GM23338 (cell line): ENCODE measurements at regions not wholly inside any gene's neighbourhood (a gene's known extent, or its start where the extent isn't known, plus 50 kb on each side); places are given as distances from the start of the nearest gene placed in this dataset.

Experiments
- ATAC-seq: fragments of 200-7000 bp; cut with Tn5 transposase; 3 replicates; pipeline ENCODE4 v1.9.1; 2020
- DNase-seq: peaks from one replicate; pipeline ENCODE4 v3.0.0-alpha.2; 2015; ENCODE audit warnings: low spot score
- H2AFZ ChIP-seq: fragments of 200-600 bp; sonication (generic); 2 replicates; pipeline ENCODE4 v1.8.0; 2016; ENCODE audit warnings: antibody characterized with exemption, mild to moderate bottlenecking, moderate library complexity
- H3F3A ChIP-seq: fragments of 200-600 bp; sonication (generic); replicated peaks from 2 replicates; pipeline ENCODE4 v1.8.0; 2017; ENCODE audit warnings: antibody characterized with exemption, mixed run types, low read depth
- H3K27ac ChIP-seq: fragments of 200-600 bp; sonication (generic); 2 replicates; pipeline ENCODE4 v1.6.1; 2016; ENCODE audit warnings: low read depth
- H3K27me3 ChIP-seq: fragments of 200-600 bp; sonication (generic); 2 replicates; pipeline ENCODE4 v1.8.0; 2016; ENCODE audit warnings: mild to moderate bottlenecking, mixed run types, moderate library complexity; ENCODE audit not compliant: insufficient read depth
- H3K36me3 ChIP-seq: fragments of 200-600 bp; sonication (generic); 2 replicates; pipeline ENCODE4 v1.8.0; 2016; ENCODE audit warnings: mild to moderate bottlenecking; ENCODE audit not compliant: insufficient read depth
- H3K4me1 ChIP-seq: fragments of 200-600 bp; sonication (generic); 2 replicates; pipeline ENCODE4 v1.8.0; 2016; ENCODE audit warnings: mild to moderate bottlenecking, moderate library complexity; ENCODE audit not compliant: insufficient read depth
- H3K4me2 ChIP-seq: fragments of 200-600 bp; sonication (generic); 2 replicates; pipeline ENCODE4 v1.7.1; 2017; ENCODE audit warnings: mixed run types
- H3K4me3 ChIP-seq: fragments of 200-600 bp; sonication (generic); 2 replicates; pipeline ENCODE4 v1.6.1; 2016; ENCODE audit warnings: mixed run types
- H3K79me2 ChIP-seq: fragments of 200-600 bp; sonication (generic); replicated peaks from 2 replicates; pipeline ENCODE4 v1.8.0; 2017; ENCODE audit warnings: mild to moderate bottlenecking; ENCODE audit not compliant: insufficient read depth
- H3K9me2 ChIP-seq: fragments of 200-600 bp; sonication (generic); 2 replicates; pipeline ENCODE4 v1.8.0; 2017; ENCODE audit not compliant: insufficient read depth
- H4K20me1 ChIP-seq: fragments of 200-600 bp; sonication (generic); replicated peaks from 2 replicates; pipeline ENCODE4 v1.8.0; 2017; ENCODE audit warnings: mild to moderate bottlenecking; ENCODE audit not compliant: insufficient read depth
- H3K27ac Mint-ChIP-seq: 2 replicates; pipeline ENCODE4 v1.8.0; 2020; ENCODE audit warnings: inconsistent platforms, mild to moderate bottlenecking, moderate library complexity, mixed read lengths
- H3K27me3 Mint-ChIP-seq: 3 replicates; pipeline ENCODE4 v1.8.0; 2022; ENCODE audit warnings: low read depth, mild to moderate bottlenecking, moderate library complexity, mixed read lengths, inconsistent platforms; ENCODE audit not compliant: insufficient read depth, poor library complexity
- H3K36me3 Mint-ChIP-seq: 3 replicates; pipeline ENCODE4 v1.8.0; 2021; ENCODE audit warnings: low read depth, mild to moderate bottlenecking, inconsistent platforms, moderate library complexity, mixed read lengths
- H3K4me1 Mint-ChIP-seq: 3 replicates; pipeline ENCODE4 v1.8.0; 2020; ENCODE audit warnings: mild to moderate bottlenecking, inconsistent platforms, mixed read lengths
- H3K4me3 Mint-ChIP-seq: 3 replicates; pipeline ENCODE4 v1.8.0; 2021; ENCODE audit warnings: moderate library complexity, mild to moderate bottlenecking, inconsistent platforms, mixed read lengths
- H3K9me3 Mint-ChIP-seq: 3 replicates; pipeline ENCODE4 v1.8.0; 2020; ENCODE audit warnings: moderate library complexity, mild to moderate bottlenecking, inconsistent platforms, mixed read lengths
- CREB1 ChIP-seq: fragments of 250-450 bp; sonication (Bioruptor Pico); IDR thresholded peaks from 2 replicates; pipeline ENCODE4 v1.5.0; 2020; ENCODE audit warnings: low read depth, mild to moderate bottlenecking, moderate library complexity
- EZH2 ChIP-seq: fragments of 200-600 bp; sonication (generic); IDR thresholded peaks from one replicate; pipeline ENCODE4 v1.8.0; 2017; ENCODE audit warnings: antibody characterized with exemption, mild to moderate bottlenecking, low read depth; ENCODE audit not compliant: unreplicated experiment
- EZH2phosphoT487 ChIP-seq: fragments of 200-600 bp; sonication (generic); IDR thresholded peaks from one replicate; pipeline ENCODE4 v1.8.1; 2018; ENCODE audit warnings: antibody characterized with exemption; ENCODE audit not compliant: unreplicated experiment
- JUNB ChIP-seq: IDR thresholded peaks from one replicate; pipeline ENCODE4 v1.6.1; 2016; ENCODE audit warnings: antibody characterized with exemption; ENCODE audit not compliant: unreplicated experiment
- NANOG ChIP-seq: IDR thresholded peaks from 2 replicates; pipeline ENCODE4 v1.6.1; 2016; ENCODE audit warnings: antibody characterized with exemption, borderline replicate concordance
- POLR2AphosphoS5 ChIP-seq: IDR thresholded peaks from 2 replicates; pipeline ENCODE4 v1.6.1; 2016; ENCODE audit warnings: antibody characterized with exemption, low read depth
- REST ChIP-seq: IDR thresholded peaks from one replicate; pipeline ENCODE4 v1.6.1; 2018; ENCODE audit warnings: antibody characterized with exemption; ENCODE audit not compliant: unreplicated experiment
- STAT1 ChIP-seq: IDR thresholded peaks from one replicate; pipeline ENCODE4 v1.6.1; 2016; ENCODE audit warnings: antibody characterized with exemption; ENCODE audit not compliant: unreplicated experiment
- ZNF114 ChIP-seq: fragments of 250-450 bp; sonication (Bioruptor Pico); IDR thresholded peaks from 2 replicates; pipeline ENCODE4 v1.5.0; 2020; ENCODE audit warnings: mild to moderate bottlenecking, moderate library complexity
- ZNF331 ChIP-seq: fragments of 250-450 bp; sonication (Bioruptor Pico); IDR thresholded peaks from 2 replicates; pipeline ENCODE4 v1.5.0; 2020; ENCODE audit warnings: low read depth, mild to moderate bottlenecking, moderate library complexity
- TF ChIP-seq, protein P1 (sequence below): IDR thresholded peaks from 2 replicates; pipeline ENCODE4 v1.6.1; 2016; ENCODE audit warnings: antibody characterized with exemption
- TF ChIP-seq, protein P2 (sequence below): fragments of 250-450 bp; sonication (Bioruptor Pico); IDR thresholded peaks from 2 replicates; pipeline ENCODE4 v1.5.0; 2020; ENCODE audit warnings: mild to moderate bottlenecking, moderate library complexity
- TF ChIP-seq, protein P3 (sequence below), 2 experiments: fragments of 200-600 bp in 1 of 2; sonication (generic) in 1 of 2; conservative IDR thresholded peaks; 2 replicates each; pipeline versions ENCODE4 v1.5.1 to v1.6.1; 2016 to 2017; ENCODE audit warnings: antibody characterized with exemption in 2 of 2, low read depth in 2 of 2, mild to moderate bottlenecking in 2 of 2, moderate library complexity in 1 of 2

GRCh38 chr2:222792001-222792611 is 68.7 kb upstream of the ACSL3 start:
- ATAC-seq (no peak), DNase-seq (no peak)
- peaks cover 12% of the 10 kb centered on the region for H3K4me1 ChIP-seq
- Mint-ChIP-seq H3K4me3 (no peak overlapping the region), H3K36me3 (no peaks in the 10 kb centered on the region), H3K27me3 (no peaks in the 10 kb centered on the region), H3K4me1 (peaks cover 13% of the 10 kb centered on the region; the same call in 2 of the 3 replicates), H3K27ac (no peak overlapping the region; the same call in 1 of the 2 replicates), H3K9me3 (no peaks in the 10 kb centered on the region)
- no peaks in the 10 kb centered on the region for H4K20me1 ChIP-seq
- no peaks in the 10 kb centered on the region for H3K9me2 ChIP-seq
- TF ChIP-seq CREB1 (CRISPR knock-in tag) (no peak), ZNF114 (CRISPR knock-in tag) (no peak), EZH2phosphoT487 (no peak), ZNF331 (no peak), EZH2 (no peak), POLR2AphosphoS5 (no peak), STAT1 (no peak), REST (no peak), NANOG (no peak), JUNB (no peak)
- TF ChIP-seq, protein P1, sequence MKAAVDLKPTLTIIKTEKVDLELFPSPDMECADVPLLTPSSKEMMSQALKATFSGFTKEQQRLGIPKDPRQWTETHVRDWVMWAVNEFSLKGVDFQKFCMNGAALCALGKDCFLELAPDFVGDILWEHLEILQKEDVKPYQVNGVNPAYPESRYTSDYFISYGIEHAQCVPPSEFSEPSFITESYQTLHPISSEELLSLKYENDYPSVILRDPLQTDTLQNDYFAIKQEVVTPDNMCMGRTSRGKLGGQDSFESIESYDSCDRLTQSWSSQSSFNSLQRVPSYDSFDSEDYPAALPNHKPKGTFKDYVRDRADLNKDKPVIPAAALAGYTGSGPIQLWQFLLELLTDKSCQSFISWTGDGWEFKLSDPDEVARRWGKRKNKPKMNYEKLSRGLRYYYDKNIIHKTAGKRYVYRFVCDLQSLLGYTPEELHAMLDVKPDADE, result no peak
- TF ChIP-seq, protein P2, sequence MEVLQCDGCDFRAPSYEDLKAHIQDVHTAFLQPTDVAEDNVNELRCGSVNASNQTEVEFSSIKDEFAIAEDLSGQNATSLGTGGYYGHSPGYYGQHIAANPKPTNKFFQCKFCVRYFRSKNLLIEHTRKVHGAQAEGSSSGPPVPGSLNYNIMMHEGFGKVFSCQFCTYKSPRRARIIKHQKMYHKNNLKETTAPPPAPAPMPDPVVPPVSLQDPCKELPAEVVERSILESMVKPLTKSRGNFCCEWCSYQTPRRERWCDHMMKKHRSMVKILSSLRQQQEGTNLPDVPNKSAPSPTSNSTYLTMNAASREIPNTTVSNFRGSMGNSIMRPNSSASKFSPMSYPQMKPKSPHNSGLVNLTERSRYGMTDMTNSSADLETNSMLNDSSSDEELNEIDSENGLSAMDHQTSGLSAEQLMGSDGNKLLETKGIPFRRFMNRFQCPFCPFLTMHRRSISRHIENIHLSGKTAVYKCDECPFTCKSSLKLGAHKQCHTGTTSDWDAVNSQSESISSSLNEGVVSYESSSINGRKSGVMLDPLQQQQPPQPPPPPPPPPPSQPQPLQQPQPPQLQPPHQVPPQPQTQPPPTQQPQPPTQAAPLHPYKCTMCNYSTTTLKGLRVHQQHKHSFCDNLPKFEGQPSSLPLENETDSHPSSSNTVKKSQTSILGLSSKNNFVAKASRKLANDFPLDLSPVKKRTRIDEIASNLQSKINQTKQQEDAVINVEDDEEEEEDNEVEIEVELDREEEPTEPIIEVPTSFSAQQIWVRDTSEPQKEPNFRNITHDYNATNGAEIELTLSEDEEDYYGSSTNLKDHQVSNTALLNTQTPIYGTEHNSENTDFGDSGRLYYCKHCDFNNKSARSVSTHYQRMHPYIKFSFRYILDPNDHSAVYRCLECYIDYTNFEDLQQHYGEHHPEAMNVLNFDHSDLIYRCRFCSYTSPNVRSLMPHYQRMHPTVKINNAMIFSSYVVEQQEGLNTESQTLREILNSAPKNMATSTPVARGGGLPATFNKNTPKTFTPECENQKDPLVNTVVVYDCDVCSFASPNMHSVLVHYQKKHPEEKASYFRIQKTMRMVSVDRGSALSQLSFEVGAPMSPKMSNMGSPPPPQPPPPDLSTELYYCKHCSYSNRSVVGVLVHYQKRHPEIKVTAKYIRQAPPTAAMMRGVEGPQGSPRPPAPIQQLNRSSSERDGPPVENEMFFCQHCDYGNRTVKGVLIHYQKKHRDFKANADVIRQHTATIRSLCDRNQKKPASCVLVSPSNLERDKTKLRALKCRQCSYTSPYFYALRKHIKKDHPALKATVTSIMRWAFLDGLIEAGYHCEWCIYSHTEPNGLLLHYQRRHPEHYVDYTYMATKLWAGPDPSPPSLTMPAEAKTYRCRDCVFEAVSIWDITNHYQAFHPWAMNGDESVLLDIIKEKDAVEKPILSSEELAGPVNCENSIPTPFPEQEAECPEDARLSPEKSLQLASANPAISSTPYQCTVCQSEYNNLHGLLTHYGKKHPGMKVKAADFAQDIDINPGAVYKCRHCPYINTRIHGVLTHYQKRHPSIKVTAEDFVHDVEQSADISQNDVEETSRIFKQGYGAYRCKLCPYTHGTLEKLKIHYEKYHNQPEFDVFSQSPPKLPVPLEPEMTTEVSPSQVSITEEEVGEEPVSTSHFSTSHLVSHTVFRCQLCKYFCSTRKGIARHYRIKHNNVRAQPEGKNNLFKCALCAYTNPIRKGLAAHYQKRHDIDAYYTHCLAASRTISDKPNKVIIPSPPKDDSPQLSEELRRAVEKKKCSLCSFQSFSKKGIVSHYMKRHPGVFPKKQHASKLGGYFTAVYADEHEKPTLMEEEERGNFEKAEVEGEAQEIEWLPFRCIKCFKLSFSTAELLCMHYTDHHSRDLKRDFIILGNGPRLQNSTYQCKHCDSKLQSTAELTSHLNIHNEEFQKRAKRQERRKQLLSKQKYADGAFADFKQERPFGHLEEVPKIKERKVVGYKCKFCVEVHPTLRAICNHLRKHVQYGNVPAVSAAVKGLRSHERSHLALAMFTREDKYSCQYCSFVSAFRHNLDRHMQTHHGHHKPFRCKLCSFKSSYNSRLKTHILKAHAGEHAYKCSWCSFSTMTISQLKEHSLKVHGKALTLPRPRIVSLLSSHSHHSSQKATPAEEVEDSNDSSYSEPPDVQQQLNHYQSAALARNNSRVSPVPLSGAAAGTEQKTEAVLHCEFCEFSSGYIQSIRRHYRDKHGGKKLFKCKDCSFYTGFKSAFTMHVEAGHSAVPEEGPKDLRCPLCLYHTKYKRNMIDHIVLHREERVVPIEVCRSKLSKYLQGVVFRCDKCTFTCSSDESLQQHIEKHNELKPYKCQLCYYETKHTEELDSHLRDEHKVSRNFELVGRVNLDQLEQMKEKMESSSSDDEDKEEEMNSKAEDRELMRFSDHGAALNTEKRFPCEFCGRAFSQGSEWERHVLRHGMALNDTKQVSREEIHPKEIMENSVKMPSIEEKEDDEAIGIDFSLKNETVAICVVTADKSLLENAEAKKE (CRISPR knock-in tag), result no peak
- TF ChIP-seq, protein P3, sequence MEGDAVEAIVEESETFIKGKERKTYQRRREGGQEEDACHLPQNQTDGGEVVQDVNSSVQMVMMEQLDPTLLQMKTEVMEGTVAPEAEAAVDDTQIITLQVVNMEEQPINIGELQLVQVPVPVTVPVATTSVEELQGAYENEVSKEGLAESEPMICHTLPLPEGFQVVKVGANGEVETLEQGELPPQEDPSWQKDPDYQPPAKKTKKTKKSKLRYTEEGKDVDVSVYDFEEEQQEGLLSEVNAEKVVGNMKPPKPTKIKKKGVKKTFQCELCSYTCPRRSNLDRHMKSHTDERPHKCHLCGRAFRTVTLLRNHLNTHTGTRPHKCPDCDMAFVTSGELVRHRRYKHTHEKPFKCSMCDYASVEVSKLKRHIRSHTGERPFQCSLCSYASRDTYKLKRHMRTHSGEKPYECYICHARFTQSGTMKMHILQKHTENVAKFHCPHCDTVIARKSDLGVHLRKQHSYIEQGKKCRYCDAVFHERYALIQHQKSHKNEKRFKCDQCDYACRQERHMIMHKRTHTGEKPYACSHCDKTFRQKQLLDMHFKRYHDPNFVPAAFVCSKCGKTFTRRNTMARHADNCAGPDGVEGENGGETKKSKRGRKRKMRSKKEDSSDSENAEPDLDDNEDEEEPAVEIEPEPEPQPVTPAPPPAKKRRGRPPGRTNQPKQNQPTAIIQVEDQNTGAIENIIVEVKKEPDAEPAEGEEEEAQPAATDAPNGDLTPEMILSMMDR (conservative IDR thresholded peaks at IDR 0.05; ENCODE audit: low read depth in 2 of 2), result no peak
- no peaks in the 10 kb centered on the region for H3F3A ChIP-seq
- H3K27me3 ChIP-seq, result no peaks in the 10 kb centered on the region
- no peak overlapping the region for H3K4me3 ChIP-seq
- H3K27ac ChIP-seq, result no peak overlapping the region
- H3K36me3 ChIP-seq, result no peaks in the 10 kb centered on the region
- no peak overlapping the region for H3K4me2 ChIP-seq
- H2AFZ ChIP-seq, result peak overlapping the region; percentile 95
- no peaks in the 10 kb centered on the region for H3K79me2 ChIP-seq
